NCI-H69 (cell line): ENCODE measurements at regions not wholly inside any gene's neighbourhood (a gene's known extent, or its start where the extent isn't known, plus 50 kb on each side); places are given as distances from the start of the nearest gene placed in this dataset.
A peak's percentile ranks its signal among the peaks of the same experiment; 100 is the strongest.
"Not testable (repeated sequence)": the region's sequence is repeated elsewhere in the genome, so short reads cannot be mapped to it uniquely, and the experiment has no call there.

Experiments
- DNase-seq: peaks from one replicate; lab custom pipeline; 2025; lab: John Stamatoyannopoulos, UW

GRCh38 chr2:43071599-43072550 is 154.5 kb downstream of the ZFP36L2 start:
- DNase-seq, result no peak

- no peak for DNase-seq
These were observed 155.5 kb downstream of the ZFP36L2 start for GRCh38 chr2:43070676-43071502.

DNA sequence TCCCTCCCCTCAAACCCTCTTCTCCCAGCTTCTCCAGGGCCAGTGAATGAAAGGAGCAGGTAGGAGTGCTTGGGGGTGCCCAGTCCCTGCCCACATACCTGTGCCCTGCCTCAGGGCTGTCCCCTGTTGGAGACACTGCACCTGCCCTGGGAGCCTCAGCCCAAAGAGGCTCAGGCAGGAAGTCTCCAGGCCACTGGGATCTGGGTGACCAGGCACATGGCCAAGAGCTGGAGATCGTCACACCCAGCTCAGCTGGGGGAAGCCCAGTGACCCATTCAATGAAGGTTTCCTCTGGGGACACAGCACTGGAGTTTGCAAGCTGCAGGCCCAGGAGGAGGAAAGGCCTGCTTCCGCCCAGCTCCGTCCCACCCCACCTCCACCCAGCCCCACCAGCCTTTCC is 156.4 kb downstream of the ZFP36L2 start:
- DNase-seq, result peak; percentile 21

- DNase-seq, result no peak
These were observed 157.5 kb downstream of the ZFP36L2 start for GRCh38 chr2:43068631-43069517.

DNA sequence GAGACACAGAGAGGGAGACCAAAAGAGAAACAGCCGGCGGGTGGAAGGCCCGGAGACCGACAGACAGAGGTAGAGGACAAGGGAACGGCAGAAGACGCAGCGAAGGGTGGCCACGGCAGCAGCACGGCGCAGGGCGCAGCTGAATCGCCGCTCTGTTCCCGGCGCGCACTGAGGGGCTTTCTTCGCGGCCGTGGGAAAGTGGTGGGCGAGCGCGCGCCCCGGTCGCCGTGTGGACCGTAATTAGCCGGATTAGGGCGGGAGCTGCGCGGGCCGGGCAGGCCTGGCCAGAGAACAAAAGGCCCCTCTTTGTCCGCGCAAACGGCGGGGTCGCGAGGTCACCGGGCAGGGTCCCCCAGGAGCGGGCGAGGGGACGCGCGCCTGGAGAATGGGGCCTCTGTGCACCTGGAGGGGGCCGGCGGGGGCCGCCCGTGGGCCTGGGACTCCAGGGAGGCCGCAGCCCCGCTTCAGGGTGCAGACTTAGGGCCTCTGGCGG is 158.3 kb downstream of the ZFP36L2 start:
- no peak for DNase-seq

GRCh38 chr2:43067254-43068040 is 159.0 kb downstream of the ZFP36L2 start:
- DNase-seq, result no peak

DNA sequence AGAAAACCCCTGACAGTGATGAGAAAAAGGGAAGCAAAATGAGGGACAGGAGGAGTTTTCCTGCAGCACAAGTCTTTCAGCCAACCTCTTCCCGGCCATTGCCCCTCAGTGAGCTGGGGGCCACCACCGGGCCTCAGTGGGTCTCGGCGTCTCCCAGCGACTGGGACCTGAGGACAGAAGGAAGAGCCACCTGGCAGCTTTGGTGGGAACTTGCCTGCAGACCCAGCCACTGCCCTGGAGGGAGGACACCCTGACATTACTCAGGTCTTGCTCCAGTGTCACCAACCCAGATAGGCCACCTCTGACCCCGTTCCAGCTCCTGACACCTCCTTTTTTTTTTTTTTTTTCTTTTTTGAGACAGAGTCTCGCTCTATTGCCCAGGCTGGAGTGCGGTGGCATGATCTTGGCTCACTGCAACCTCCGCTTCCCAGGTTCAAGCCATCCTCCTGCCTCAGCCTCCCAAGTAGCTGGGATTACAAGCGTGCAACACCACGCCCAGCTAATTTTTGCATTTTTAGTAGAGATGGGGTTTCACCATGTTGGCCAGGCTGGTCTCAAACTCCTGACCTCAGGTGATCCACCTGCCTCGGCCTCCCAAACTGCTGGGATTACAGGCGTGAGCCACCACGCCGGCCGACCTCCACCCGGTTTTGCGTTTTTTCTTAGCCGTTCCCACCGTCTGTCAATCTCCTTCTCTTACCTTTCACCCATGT is 159.7 kb downstream of the ZFP36L2 start:
- not testable (repeated sequence) for DNase-seq

GRCh38 chr2:43065871-43066270 is 160.5 kb downstream of the ZFP36L2 start:
- no peak for DNase-seq

- DNase-seq, result no peak
These were observed 161.4 kb downstream of the ZFP36L2 start for GRCh38 chr2:43065036-43065435.

- not testable (repeated sequence) for DNase-seq
These were observed 163.3 kb downstream of the ZFP36L2 start for GRCh38 chr2:43063096-43063495.

DNA sequence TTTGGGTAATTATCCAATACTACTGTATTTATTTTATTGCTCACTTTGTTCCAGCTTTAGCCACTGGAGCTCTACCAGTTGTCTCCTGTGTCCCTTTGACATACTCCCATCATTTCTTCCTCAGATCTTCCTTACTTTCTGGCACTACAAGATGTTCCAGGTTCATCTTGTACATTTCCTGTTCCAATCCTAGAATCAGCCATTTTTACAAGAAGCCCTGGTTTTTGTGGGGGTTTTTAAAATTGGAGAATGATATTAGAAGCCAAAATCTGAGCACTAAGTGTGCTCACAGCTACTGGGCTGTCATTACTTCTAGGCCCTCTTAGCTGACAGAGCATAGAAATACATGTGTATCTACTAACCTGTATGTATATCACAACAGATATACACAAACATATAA is 164.3 kb downstream of the ZFP36L2 start:
- no peak for DNase-seq

DNA sequence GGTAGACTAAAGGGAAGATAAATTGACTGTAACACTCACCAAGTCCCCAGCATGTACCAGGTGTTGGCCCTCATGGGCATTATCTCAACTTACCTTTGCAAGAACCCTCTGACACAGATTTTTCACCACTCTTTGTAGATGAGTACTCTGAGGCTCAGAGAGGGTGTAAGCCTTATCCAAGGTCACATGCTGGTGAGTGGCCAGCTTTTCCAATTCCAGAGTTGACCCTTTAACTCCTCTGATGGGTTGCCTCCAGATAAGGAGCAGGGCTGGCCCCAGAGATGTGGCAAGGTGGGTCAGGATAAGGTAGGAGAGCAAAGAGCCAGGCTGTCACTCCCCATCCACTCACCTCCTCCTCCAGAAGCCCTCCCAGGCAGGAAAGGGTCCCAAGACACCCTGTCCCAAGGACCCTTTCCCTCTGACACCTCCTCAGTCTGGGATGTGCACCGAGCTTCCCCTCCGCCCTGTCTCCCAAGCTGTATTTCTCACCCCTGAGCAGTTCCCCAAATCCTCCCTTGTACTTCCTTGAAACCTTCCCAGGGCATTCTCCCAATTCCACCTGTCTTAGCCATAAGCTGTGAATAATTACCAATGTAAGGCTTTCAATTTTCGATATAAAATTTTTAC is 165.9 kb downstream of the ZFP36L2 start:
- DNase-seq, result no peak

GRCh38 chr2:43059183-43059897 is 167.1 kb downstream of the ZFP36L2 start:
- DNase-seq, result peak; percentile 66

DNA sequence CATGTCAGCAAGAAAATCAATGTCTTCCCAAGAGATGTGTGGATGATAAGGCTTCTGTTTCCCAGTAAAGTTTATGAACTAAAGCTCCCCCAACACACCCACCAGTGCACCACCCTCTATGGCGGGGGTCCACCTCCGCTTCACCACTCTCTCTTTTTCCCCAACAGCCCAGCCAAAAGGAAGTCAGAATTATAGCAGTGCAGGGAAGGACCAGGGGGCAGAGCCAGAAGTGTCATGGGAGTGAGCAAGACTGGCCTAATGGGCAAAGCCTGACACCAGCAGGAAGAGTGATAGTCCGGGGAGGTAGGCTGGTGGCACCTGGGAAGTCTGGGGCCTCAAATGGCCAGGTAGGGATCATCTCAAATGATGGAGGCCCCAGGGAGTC is 167.7 kb downstream of the ZFP36L2 start:
- DNase-seq, result no peak

DNA sequence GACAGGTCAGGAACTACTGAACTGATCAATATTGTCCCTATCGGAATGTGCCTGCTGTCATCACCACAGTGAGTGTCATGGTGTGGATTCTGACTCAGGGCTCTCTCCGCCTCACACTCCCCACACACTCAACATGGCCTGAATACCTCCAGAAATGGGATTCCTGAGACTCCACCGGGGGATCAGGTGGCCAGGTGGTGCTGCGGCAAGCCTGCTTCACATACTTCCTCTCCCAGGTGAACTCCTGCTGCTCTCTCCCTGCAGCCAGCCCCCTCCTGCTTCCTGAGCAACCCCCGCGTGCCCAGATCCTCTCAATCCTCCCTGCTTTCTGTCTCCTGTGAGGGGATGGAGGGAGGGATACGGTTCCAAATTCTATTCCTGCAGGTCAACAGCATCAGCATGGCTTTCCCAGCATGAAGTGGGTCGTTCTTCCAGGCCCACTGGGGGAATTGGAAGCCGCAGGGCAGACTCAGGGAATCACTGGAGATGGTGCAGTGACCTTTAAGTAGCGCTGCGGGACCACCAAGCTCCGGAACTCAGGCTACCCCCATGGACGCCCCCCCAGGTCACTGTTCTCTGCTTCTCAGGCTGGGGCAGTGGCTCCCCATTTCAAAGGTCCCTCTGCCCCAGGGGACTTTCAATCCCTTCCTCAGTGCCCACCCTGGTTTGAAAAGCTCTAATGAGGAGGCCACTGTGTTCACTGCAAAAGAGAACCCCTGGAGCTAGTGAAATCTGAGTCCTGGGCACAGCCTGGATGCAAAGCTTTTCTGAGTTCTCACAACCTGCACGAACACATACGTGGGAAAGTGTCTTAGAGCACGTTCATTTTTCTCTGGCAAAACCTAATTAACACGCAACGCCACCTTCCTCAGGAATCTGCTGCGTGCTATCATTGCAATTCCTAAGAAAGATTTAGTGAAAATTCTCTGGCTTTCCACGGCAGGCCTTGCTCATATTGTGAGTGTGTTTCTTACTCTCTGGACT is 168.4 kb downstream of the ZFP36L2 start:
- peak; percentile 66 for DNase-seq

- DNase-seq, result peak; percentile 81
These were observed 169.2 kb downstream of the ZFP36L2 start for GRCh38 chr2:43057026-43057741.

DNA sequence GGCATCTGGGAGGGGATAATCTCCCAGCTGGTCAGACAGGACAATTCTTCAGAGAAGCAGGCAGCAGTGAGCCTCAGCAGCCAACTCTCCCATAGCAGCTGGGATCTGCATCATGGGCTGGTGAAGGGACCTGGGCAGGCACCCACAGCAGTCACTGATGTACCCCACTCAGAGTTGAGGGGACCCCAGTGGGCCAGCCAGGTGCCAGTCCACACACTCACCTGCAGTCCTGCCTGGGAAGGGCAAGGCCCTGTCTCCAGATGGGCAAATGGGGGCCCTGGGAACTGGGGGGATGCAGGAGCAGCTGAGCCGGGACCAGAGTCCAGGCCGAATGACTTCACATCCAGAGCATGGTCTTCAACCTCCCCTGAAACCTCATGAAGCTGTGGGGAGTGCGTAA is 170.4 kb downstream of the ZFP36L2 start:
- DNase-seq, result no peak
